ENCODE measurements at regions not wholly inside any gene's neighbourhood (a gene's known extent, or its start where the extent isn't known, plus 50 kb on each side); places are given as distances from the start of the nearest gene placed in this dataset.

- Histone ChIP-seq H3K79me2 (ENCODE audit: insufficient read depth, low read length) (no peaks in the 10 kb centered on the region), H3K4me2 (replicated peaks; ENCODE audit: extremely low read depth, low read length, poor library complexity, severe bottlenecking) (no peak overlapping the region), H4K20me1 (ENCODE audit: insufficient read depth, low read length) (no peaks in the 10 kb centered on the region), H3K4me3 (replicated peaks in 1 of 3; ENCODE audit: low read depth in 2 of 3, low read length in 3 of 3) (no peak overlapping the region), H3K9ac (ENCODE audit: insufficient read depth, low read length, poor library complexity, severe bottlenecking) (no peak overlapping the region), H3K27me3 (ENCODE audit: control insufficient read depth in 2 of 2, insufficient read depth in 2 of 2, low read length in 2 of 2) (no peaks in the 10 kb centered on the region), H3K36me3 (replicated peaks in 1 of 2; ENCODE audit: control insufficient read depth in 1 of 2, insufficient read depth in 2 of 2, low read length in 2 of 2) (no peaks in the 10 kb centered on the region), H3K27ac (ENCODE audit: low read depth in 1 of 2, low read length in 2 of 2) (no peak overlapping the region), H3K9me3 (replicated peaks in 1 of 2; ENCODE audit: control insufficient read depth in 1 of 2, insufficient read depth in 1 of 2, low read length in 2 of 2) (no peaks in the 10 kb centered on the region), H3K4me1 (ENCODE audit: control insufficient read depth in 1 of 2, insufficient read depth in 2 of 2, low read length in 2 of 2) (no peaks in the 10 kb centered on the region), H2AFZ (ENCODE audit: insufficient read depth, low read depth, low read length, poor library complexity, severe bottlenecking) (no peak overlapping the region)
- Mint-ChIP-seq H3K4me1 (no peaks in the 10 kb centered on the region), H3K4me3 (no peak overlapping the region), H3K9me3 (no peaks in the 10 kb centered on the region), H3K27me3 (ENCODE audit: low read depth in 3 of 3) (peaks cover 0 to 4% (median 2%) of the 10 kb centered on the region in 3 donors), H3K36me3 (no peaks in the 10 kb centered on the region), H3K27ac (no peak overlapping the region)
- TF ChIP-seq, protein P1, sequence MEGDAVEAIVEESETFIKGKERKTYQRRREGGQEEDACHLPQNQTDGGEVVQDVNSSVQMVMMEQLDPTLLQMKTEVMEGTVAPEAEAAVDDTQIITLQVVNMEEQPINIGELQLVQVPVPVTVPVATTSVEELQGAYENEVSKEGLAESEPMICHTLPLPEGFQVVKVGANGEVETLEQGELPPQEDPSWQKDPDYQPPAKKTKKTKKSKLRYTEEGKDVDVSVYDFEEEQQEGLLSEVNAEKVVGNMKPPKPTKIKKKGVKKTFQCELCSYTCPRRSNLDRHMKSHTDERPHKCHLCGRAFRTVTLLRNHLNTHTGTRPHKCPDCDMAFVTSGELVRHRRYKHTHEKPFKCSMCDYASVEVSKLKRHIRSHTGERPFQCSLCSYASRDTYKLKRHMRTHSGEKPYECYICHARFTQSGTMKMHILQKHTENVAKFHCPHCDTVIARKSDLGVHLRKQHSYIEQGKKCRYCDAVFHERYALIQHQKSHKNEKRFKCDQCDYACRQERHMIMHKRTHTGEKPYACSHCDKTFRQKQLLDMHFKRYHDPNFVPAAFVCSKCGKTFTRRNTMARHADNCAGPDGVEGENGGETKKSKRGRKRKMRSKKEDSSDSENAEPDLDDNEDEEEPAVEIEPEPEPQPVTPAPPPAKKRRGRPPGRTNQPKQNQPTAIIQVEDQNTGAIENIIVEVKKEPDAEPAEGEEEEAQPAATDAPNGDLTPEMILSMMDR (IDR thresholded peaks at IDR 0.05) = no peak
- no peak for DNase-seq
- intact Hi-C loops (cut with micrococcal nuclease) = no loop called here
- 100% methylated on average over 1 of the region's 6 CpGs for WGBS (ENCODE audit: insufficient coverage)
Observed at GRCh38 chr9:108283696-108284095, 572.1 kb downstream of the ACTL7B start.

DNA sequence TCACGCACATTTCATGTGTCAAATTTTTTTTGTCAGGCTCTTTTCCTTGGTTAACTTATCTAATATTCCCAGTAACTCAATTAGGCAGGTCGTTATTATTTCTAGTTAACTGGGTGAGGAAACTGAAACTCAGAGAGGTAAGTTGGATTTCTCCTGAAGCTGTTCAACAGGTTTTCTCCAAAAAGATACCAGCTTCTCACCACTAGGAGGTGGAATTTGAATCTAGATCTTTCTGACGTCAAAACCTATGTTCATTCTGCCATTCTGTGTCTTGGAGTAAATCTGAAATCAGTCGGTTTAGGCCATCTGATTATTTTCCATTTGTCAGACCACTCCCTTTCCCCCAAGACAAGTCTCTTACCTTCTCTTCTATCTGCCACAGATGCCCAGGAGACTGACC lies 572.9 kb downstream of the ACTL7B start:
- no peak overlapping the region for H3K27ac Mint-ChIP-seq
- DNase-seq = peak in 2 of 3 donors; percentile 12 to 32

More for the DNA sequence above, 572.9 kb downstream of the ACTL7B start:
- H3K36me3 Mint-ChIP-seq = no peaks in the 10 kb centered on the region
- 67% methylated on average over 1 of the region's 4 CpGs for WGBS (ENCODE audit: insufficient coverage)
- no peak overlapping the region for H3K27ac ChIP-seq (ENCODE audit: low read depth in 1 of 2, low read length in 2 of 2)
- H3K9me3 ChIP-seq (replicated peaks in 1 of 2; ENCODE audit: control insufficient read depth in 1 of 2, insufficient read depth in 1 of 2, low read length in 2 of 2) = no peaks in the 10 kb centered on the region
- intact Hi-C loops (cut with micrococcal nuclease) = no loop called here
- H4K20me1 ChIP-seq (ENCODE audit: insufficient read depth, low read length) = no peaks in the 10 kb centered on the region
- TF ChIP-seq, protein P1 (IDR thresholded peaks at IDR 0.05) = peak; percentile 73
- H3K4me1 Mint-ChIP-seq = no peaks in the 10 kb centered on the region
- no peak overlapping the region for H3K4me3 Mint-ChIP-seq
- H3K9me3 Mint-ChIP-seq = no peaks in the 10 kb centered on the region
- no peaks in the 10 kb centered on the region for H3K4me1 ChIP-seq (ENCODE audit: control insufficient read depth in 1 of 2, insufficient read depth in 2 of 2, low read length in 2 of 2)
- H3K27me3 ChIP-seq (ENCODE audit: control insufficient read depth in 2 of 2, insufficient read depth in 2 of 2, low read length in 2 of 2) = no peaks in the 10 kb centered on the region
- no peak overlapping the region for H2AFZ ChIP-seq (ENCODE audit: insufficient read depth, low read depth, low read length, poor library complexity, severe bottlenecking)
- H3K4me2 ChIP-seq (replicated peaks; ENCODE audit: extremely low read depth, low read length, poor library complexity, severe bottlenecking) = no peak overlapping the region
- no peak overlapping the region for H3K4me3 ChIP-seq (replicated peaks in 1 of 3; ENCODE audit: low read depth in 2 of 3, low read length in 3 of 3)
- no peak overlapping the region for H3K9ac ChIP-seq (ENCODE audit: insufficient read depth, low read length, poor library complexity, severe bottlenecking)
- no peaks in the 10 kb centered on the region for H3K36me3 ChIP-seq (replicated peaks in 1 of 2; ENCODE audit: control insufficient read depth in 1 of 2, insufficient read depth in 2 of 2, low read length in 2 of 2)
- H3K79me2 ChIP-seq (ENCODE audit: insufficient read depth, low read length) = no peaks in the 10 kb centered on the region
- peaks cover 0 to 4% (median 2%) of the 10 kb centered on the region in 3 donors for H3K27me3 Mint-ChIP-seq (ENCODE audit: low read depth in 3 of 3)

All from CD14-positive monocyte (primary cell).